ENCODE measurements at regions not wholly inside any gene's neighbourhood (a gene's known extent, or its start where the extent isn't known, plus 50 kb on each side); places are given as distances from the start of the nearest gene placed in this dataset.

GRCh38 chr4:54390670-54391069, 161.6 kb downstream of the PDGFRA start:
- H3K4me3 ChIP-seq (replicated peaks in 1 of 3; ENCODE audit: insufficient read depth in 1 of 3, low read depth in 1 of 3, low read length in 3 of 3): no peak overlapping the region
- no peaks in the 10 kb centered on the region for H4K20me1 ChIP-seq (replicated peaks; ENCODE audit: control insufficient read depth, extremely low read depth, insufficient read depth, low read length)
- H3K4me1 ChIP-seq (ENCODE audit: control insufficient read depth, extremely low read depth, insufficient read depth, low read length): no peaks in the 10 kb centered on the region
- dilution Hi-C loops (cut with MboI; ENCODE audit: extremely low pct_ligation_motif_present, low sequenced_read_pairs) (no loop called here), intact Hi-C loops (cut with micrococcal nuclease) (no loop called here)
- H3K27me3 ChIP-seq (ENCODE audit: control insufficient read depth in 2 of 2, insufficient read depth in 2 of 2, low read length in 2 of 2): no peaks in the 10 kb centered on the region
- no peak overlapping the region for H3K27ac ChIP-seq (ENCODE audit: insufficient read depth, low read depth, low read length)
- ChIA-PET POLR2A (no interaction called here), CTCF (no interaction called here)
- H3K79me2 ChIP-seq (ENCODE audit: control insufficient read depth, insufficient read depth, low read length): no peaks in the 10 kb centered on the region
- H3K36me3 ChIP-seq (ENCODE audit: control insufficient read depth in 2 of 2, extremely low read depth in 1 of 2, insufficient read depth in 2 of 2, low read length in 2 of 2): no peaks in the 10 kb centered on the region
- H3K9me3 ChIP-seq (replicated peaks; ENCODE audit: control insufficient read depth, insufficient read depth, low read length): no peaks in the 10 kb centered on the region
- H3K4me2 ChIP-seq (ENCODE audit: insufficient read depth, low read length): no peak overlapping the region
- no peak overlapping the region for H2AFZ ChIP-seq (ENCODE audit: low read depth, low read length)
- TF ChIP-seq MYC (IDR thresholded peaks at IDR 0.05; ENCODE audit: low read depth, low read length): no peak
- no peak for TF ChIP-seq POLR2A (IDR thresholded peaks at IDR 0.05; ENCODE audit: low read depth, low read length)
- no peak for TF ChIP-seq JUN (IDR thresholded peaks at IDR 0.05; ENCODE audit: borderline replicate concordance, insufficient read depth, insufficient read length, low read depth)
- no peak for TF ChIP-seq CTCF (IDR thresholded peaks at IDR 0.05; ENCODE audit: extremely low read depth in 1 of 2, insufficient read depth in 1 of 2, low read depth in 1 of 2, low read length in 2 of 2)
- no peak for TF ChIP-seq MAX (IDR thresholded peaks at IDR 0.05; ENCODE audit: insufficient read depth, insufficient read length)
- no peak for TF ChIP-seq FOS (IDR thresholded peaks at IDR 0.05; ENCODE audit: borderline replicate concordance, insufficient read depth, low read length)
- no peak for TF ChIP-seq POLR2AphosphoS5 (IDR thresholded peaks at IDR 0.05; ENCODE audit: insufficient read depth, low read depth, low read length)
- no peak for TF ChIP-seq EZH2 (IDR thresholded peaks at IDR 0.05; ENCODE audit: borderline replicate concordance, low read depth, low read length, severe bottlenecking)
- TF ChIP-seq GATA2 (IDR thresholded peaks at IDR 0.05; ENCODE audit: insufficient read depth, insufficient read length, low read depth, low read length): no peak
- DNase-seq (ENCODE audit: low read depth, low spot score) (no peak), FAIRE-seq (no peak)
- no TSS peak for BruUV-seq (replicated peaks)
- H3K9me1 ChIP-seq (replicated peaks; ENCODE audit: control insufficient read depth, extremely low read depth, insufficient read depth, low read length): no peaks in the 10 kb centered on the region
- no peak overlapping the region for H3K9ac ChIP-seq (replicated peaks; ENCODE audit: extremely low read depth, insufficient read depth, low read length)
